Tibial nerve (tissue), 4 donors: ENCODE measurements at regions not wholly inside any gene's neighbourhood (a gene's known extent, or its start where the extent isn't known, plus 50 kb on each side); places are given as distances from the start of the nearest gene placed in this dataset.
A peak's percentile ranks its signal among the peaks of the same experiment; 100 is the strongest.

Source experiments
- DNase-seq, 2 donors: peaks; one replicate each; pipeline ENCODE4 v3.0.0-alpha.2; 2019; ENCODE audit warnings: low spot score in 2 of 2
- H3K27ac ChIP-seq, 4 donors: fragments of 200-600 bp; sonication (generic) in 3 of 4; one replicate each; pipeline ENCODE4 v1.5.1; 2017 to 2019; ENCODE audit warnings: mild to moderate bottlenecking in 1 of 4
- H3K27me3 ChIP-seq, 2 donors: fragments of 200-600 bp; sonication (generic) in 1 of 2; one replicate each; pipeline versions ENCODE4 v1.5.1 to v1.6.0; 2017 to 2019
- H3K36me3 ChIP-seq, 3 donors: fragments of 200-600 bp; sonication (generic); one replicate each; pipeline ENCODE4 v1.5.1; 2018 to 2019
- H3K4me1 ChIP-seq, 4 donors: fragments of 200-600 bp; sonication (generic) in 3 of 4; one replicate each; pipeline ENCODE4 v1.5.1; 2017 to 2019
- H3K4me3 ChIP-seq, 4 donors: fragments of 200-600 bp; sonication (generic) in 3 of 4; one replicate each; pipeline ENCODE4 v1.5.1; 2017 to 2019; ENCODE audit warnings: mild to moderate bottlenecking in 1 of 4, moderate library complexity in 1 of 4
- H3K9me3 ChIP-seq, 4 donors: fragments of 200-600 bp; sonication (generic) in 3 of 4; one replicate each; pipeline ENCODE4 v1.5.1; 2017 to 2019
- EP300 ChIP-seq, 2 donors: sonication (generic); formaldehyde crosslinking; IDR thresholded peaks; one replicate each; pipeline ENCODE4 v1.6.1; 2017; ENCODE audit warnings: antibody characterized with exemption in 2 of 2, mild to moderate bottlenecking in 1 of 2
- POLR2A ChIP-seq, 2 donors: fragments of 450-650 bp; IDR thresholded peaks; one replicate each; pipeline ENCODE4 v1.6.1; 2017; ENCODE audit warnings: antibody characterized with exemption in 2 of 2, mild to moderate bottlenecking in 2 of 2, moderate library complexity in 2 of 2
- WGBS, 2 donors: methylation state at CpG; one replicate each; pipeline ENCODE4 v1.1.5; 2018; 5-methylcytosine and 5-hydroxymethylcytosine counted together
- TF ChIP-seq, protein P1 (sequence below), 5 experiments: fragments of 200-600 bp in 3 of 5; fragments of 450-650 bp in 2 of 5; sonication (generic) in 3 of 5; IDR thresholded peaks; one replicate each; pipeline ENCODE4 v1.5.1; 2016 to 2019; ENCODE audit warnings: antibody characterized with exemption in 5 of 5, mild to moderate bottlenecking in 3 of 5, moderate library complexity in 2 of 5

DNA sequence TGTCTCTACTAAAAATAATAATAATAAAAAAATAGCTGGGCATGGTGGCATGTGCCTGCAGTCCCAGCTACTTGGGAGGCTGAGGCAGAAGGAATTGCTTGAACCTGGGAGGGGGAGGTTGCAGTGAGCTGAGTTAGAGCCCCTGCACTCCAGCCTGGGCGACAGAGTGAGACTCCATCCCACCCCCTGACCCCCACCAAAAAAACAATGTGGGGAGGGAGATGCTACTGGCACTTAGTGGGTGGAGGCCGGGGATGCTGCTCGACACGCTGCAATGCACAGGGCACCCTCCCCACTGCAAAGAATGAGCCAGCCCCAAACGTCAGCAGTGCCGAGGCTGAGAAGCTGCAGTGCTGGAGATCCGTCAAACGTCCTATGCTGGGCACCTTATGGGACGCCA is 77.5 kb upstream of the MAP1LC3B2 start:
- no peaks in the 10 kb centered on the region for H3K36me3 ChIP-seq
- no peak overlapping the region for H3K4me3 ChIP-seq
- no peak for DNase-seq
- no peak overlapping the region for H3K27ac ChIP-seq
- no peaks in the 10 kb centered on the region for H3K27me3 ChIP-seq
- WGBS, 2 donors, result 66 to 77% methylated on average over 7 to 8 of the region's 9 CpGs
- TF ChIP-seq EP300 (IDR thresholded peaks at IDR 0.05) (no peak), POLR2A (IDR thresholded peaks at IDR 0.05) (no peak)
- peaks cover 0 to 6% (median 0%) of the 10 kb centered on the region in 4 donors for H3K9me3 ChIP-seq
- H3K4me1 ChIP-seq, result peaks cover 0 to 14% (median 0%) of the 10 kb centered on the region in 4 donors

DNA sequence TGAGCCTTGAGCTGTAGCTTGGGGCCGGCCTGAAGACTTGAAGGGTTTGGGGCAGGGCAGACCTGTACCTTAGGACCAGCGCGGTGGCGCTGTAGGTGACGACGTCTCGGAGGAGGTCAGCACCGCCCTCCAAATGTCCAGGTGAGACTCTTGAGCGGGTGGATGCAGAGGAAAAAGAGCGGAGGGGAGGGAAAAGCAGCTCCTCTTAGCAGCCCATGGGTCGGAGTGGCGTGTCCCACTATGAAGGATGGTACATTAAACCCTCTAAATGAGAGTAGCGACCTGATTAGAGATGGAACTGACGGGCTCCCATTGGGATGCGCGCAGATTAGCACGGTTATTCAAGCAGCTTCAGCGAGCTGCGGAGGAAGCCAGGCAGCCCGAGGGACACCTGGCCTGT is 77.0 kb upstream of the MAP1LC3B2 start:
- Histone ChIP-seq H3K4me3 (no peak overlapping the region), H3K27me3 (no peaks in the 10 kb centered on the region), H3K9me3 (peaks cover 0 to 6% (median 0%) of the 10 kb centered on the region in 4 donors), H3K4me1 (peaks cover 0 to 14% (median 0%) of the 10 kb centered on the region in 4 donors), H3K27ac (no peak overlapping the region), H3K36me3 (no peaks in the 10 kb centered on the region)
- WGBS, 2 donors, result 84 to 86% methylated on average over 20 of the region's 20 CpGs
- no peak for TF ChIP-seq POLR2A (IDR thresholded peaks at IDR 0.05)
- TF ChIP-seq, protein P1, sequence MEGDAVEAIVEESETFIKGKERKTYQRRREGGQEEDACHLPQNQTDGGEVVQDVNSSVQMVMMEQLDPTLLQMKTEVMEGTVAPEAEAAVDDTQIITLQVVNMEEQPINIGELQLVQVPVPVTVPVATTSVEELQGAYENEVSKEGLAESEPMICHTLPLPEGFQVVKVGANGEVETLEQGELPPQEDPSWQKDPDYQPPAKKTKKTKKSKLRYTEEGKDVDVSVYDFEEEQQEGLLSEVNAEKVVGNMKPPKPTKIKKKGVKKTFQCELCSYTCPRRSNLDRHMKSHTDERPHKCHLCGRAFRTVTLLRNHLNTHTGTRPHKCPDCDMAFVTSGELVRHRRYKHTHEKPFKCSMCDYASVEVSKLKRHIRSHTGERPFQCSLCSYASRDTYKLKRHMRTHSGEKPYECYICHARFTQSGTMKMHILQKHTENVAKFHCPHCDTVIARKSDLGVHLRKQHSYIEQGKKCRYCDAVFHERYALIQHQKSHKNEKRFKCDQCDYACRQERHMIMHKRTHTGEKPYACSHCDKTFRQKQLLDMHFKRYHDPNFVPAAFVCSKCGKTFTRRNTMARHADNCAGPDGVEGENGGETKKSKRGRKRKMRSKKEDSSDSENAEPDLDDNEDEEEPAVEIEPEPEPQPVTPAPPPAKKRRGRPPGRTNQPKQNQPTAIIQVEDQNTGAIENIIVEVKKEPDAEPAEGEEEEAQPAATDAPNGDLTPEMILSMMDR (IDR thresholded peaks at IDR 0.05), result no peak
- no peak for TF ChIP-seq EP300 (IDR thresholded peaks at IDR 0.05)
- no peak for DNase-seq

DNA sequence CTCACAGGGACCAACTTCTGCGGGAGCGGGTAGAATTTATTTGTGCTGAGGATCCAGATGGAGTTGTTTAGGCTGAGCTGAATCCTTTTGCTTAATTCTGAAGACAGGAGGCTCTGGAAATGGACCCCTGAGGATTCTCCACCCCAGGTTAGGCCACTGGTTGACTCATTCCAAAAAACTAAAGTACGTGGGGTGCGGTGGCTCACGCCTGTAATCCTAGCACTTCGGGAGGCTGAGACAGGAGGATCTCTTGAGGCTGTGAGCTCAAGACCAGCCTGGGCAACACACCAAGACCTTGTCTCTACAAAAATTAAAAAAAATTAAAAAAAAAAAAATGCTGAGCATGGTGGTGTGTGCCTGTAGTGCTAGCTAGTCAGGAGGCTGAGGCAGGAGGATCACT is 76.3 kb upstream of the MAP1LC3B2 start:
- H3K36me3 ChIP-seq, result no peaks in the 10 kb centered on the region
- no peak overlapping the region for H3K27ac ChIP-seq
- no peak for DNase-seq
- H3K27me3 ChIP-seq, result no peaks in the 10 kb centered on the region
- H3K4me3 ChIP-seq, result no peak overlapping the region
- H3K9me3 ChIP-seq, result peaks cover 0 to 7% (median 0%) of the 10 kb centered on the region in 4 donors
- TF ChIP-seq, protein P1 (IDR thresholded peaks at IDR 0.05), result no peak
- no peak for TF ChIP-seq EP300 (IDR thresholded peaks at IDR 0.05)
- TF ChIP-seq POLR2A (IDR thresholded peaks at IDR 0.05), result no peak
- peaks cover 0 to 14% (median 0%) of the 10 kb centered on the region in 4 donors for H3K4me1 ChIP-seq
- 77 to 98% methylated on average over 6 of the region's 6 CpGs for WGBS, 2 donors

DNA sequence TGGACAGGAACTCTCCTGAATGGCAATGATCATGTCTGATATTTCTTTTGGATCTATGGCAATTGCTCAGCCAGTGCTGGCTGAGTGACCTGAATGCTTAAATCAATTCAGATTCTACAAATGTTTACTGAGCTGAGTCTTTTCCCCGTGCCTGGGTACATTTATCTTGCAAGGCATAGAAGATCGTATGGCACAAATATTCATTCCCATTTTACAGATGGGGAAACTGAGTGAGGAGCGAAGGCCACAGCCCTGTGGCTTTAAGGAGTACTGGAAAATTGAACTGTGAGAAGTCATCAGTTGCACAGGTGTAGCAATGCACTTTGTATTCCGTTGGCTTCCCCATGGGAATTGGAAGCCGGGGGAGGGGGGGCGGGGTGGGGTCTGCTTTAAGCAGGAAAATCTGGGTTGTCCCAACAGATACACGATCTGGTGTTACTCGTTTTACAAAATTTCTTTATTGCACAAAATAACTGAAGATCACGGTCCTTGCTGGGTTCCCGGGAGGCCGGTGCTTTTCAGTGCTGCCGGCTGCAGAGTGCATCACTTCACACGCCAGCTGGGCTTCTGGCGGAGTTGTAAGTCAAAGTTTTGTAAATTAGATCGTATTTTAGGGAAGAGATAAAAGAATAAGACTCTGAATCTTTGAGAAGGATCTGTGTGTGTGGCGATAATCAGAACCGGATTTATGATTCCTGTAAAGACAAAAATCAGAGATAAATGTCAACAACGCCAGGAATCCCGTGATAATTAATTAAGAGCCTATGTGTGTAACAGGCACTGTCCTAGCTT is 75.0 kb upstream of the MAP1LC3B2 start:
- Histone ChIP-seq H3K4me3 (no peak overlapping the region), H3K9me3 (peaks cover 0 to 14% (median 0%) of the 10 kb centered on the region in 4 donors), H3K36me3 (no peaks in the 10 kb centered on the region), H3K27ac (no peak overlapping the region), H3K4me1 (peaks cover 0 to 14% (median 0%) of the 10 kb centered on the region in 4 donors), H3K27me3 (no peaks in the 10 kb centered on the region)
- no peak for DNase-seq
- TF ChIP-seq POLR2A (IDR thresholded peaks at IDR 0.05) (no peak), EP300 (IDR thresholded peaks at IDR 0.05) (no peak)
- TF ChIP-seq, protein P1 (IDR thresholded peaks at IDR 0.05), result no peak
- 55% methylated on average over 19 of the region's 19 CpGs for WGBS, 2 donors

DNA sequence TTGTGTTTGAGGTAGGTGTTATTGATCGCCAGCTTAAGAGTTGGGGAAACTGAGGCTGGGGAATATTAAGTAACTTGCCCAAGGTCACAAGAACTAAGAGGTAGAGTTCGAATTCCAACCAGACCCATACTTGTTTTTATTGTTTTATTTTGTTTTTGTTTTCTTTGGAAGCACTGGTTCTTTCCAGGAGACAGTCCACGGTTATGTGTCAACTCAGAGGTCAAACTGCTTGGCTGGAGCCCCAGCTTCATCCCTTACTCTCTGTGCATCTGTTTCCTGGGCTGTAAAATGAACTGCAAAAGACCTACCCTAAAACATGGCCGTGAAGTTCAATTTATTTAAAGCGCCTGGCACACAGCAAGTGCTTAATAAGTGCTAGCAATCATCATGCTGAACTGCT is 74.4 kb upstream of the MAP1LC3B2 start:
- Histone ChIP-seq H3K4me1 (peaks cover 0 to 14% (median 0%) of the 10 kb centered on the region in 4 donors), H3K27me3 (no peaks in the 10 kb centered on the region), H3K27ac (no peak overlapping the region), H3K4me3 (no peak overlapping the region), H3K9me3 (peaks cover 0 to 14% (median 0%) of the 10 kb centered on the region in 4 donors), H3K36me3 (no peaks in the 10 kb centered on the region)
- peak; percentile 30 to 59 for DNase-seq
- TF ChIP-seq EP300 (IDR thresholded peaks at IDR 0.05) (no peak), POLR2A (IDR thresholded peaks at IDR 0.05) (no peak)
- TF ChIP-seq, protein P1 (IDR thresholded peaks at IDR 0.05), result no peak
- WGBS, 2 donors, result 42 to 54% methylated on average over 5 of the region's 5 CpGs
